ENCODE measurements at regions not wholly inside any gene's neighbourhood (a gene's known extent, or its start where the extent isn't known, plus 50 kb on each side); places are given as distances from the start of the nearest gene placed in this dataset.

GRCh38 chr11:111001986-111002611, 243.4 kb upstream of the POU2AF2 start:
- TF ChIP-seq YY1 (IDR thresholded peaks at IDR 0.05; ENCODE audit: low read depth) = no peak
- no peak for TF ChIP-seq CREB1 (IDR thresholded peaks at IDR 0.05; ENCODE audit: low read depth)
- TF ChIP-seq RAD21 (IDR thresholded peaks at IDR 0.05; ENCODE audit: low read depth) = no peak
- TF ChIP-seq REST (IDR thresholded peaks at IDR 0.05; ENCODE audit: low read depth) = no peak
- no peak for TF ChIP-seq EP300 (IDR thresholded peaks at IDR 0.05; ENCODE audit: borderline replicate concordance)
- no peak for TF ChIP-seq TAF1 (IDR thresholded peaks at IDR 0.05; ENCODE audit: low read depth)
- TF ChIP-seq EGR1 (IDR thresholded peaks at IDR 0.05) = no peak
- TF ChIP-seq CEBPB (IDR thresholded peaks at IDR 0.05) = no peak
- TF ChIP-seq FOXM1 (IDR thresholded peaks at IDR 0.05; ENCODE audit: borderline replicate concordance, low read depth) = no peak
- no peak for TF ChIP-seq TEAD4 (IDR thresholded peaks at IDR 0.05)

GRCh38 chr11:111001081-111001430, 244.5 kb upstream of the POU2AF2 start:
- TF ChIP-seq TAF1 (IDR thresholded peaks at IDR 0.05; ENCODE audit: low read depth) = no peak
- TF ChIP-seq ZBTB7A (IDR thresholded peaks at IDR 0.05; ENCODE audit: low read depth) = no peak
- no peak for TF ChIP-seq TCF12 (IDR thresholded peaks at IDR 0.05; ENCODE audit: low read depth)
- no peak for TF ChIP-seq MAX (IDR thresholded peaks at IDR 0.05)
- no peak for TF ChIP-seq EGR1 (IDR thresholded peaks at IDR 0.05)
- no peak for TF ChIP-seq YY1 (IDR thresholded peaks at IDR 0.05; ENCODE audit: low read depth)
- TF ChIP-seq REST (IDR thresholded peaks at IDR 0.05; ENCODE audit: low read depth) = no peak

GRCh38 chr11:111000400-111001080, 245.0 kb upstream of the POU2AF2 start:
- no peak for TF ChIP-seq ZBTB7A (IDR thresholded peaks at IDR 0.05; ENCODE audit: low read depth)
- no peak for TF ChIP-seq YY1 (IDR thresholded peaks at IDR 0.05; ENCODE audit: low read depth)

- TF ChIP-seq YY1 (IDR thresholded peaks at IDR 0.05; ENCODE audit: low read depth) = no peak
- no peak for TF ChIP-seq RAD21 (IDR thresholded peaks at IDR 0.05; ENCODE audit: low read depth)
- no peak for TF ChIP-seq EP300 (IDR thresholded peaks at IDR 0.05; ENCODE audit: borderline replicate concordance)
- TF ChIP-seq TAF1 (IDR thresholded peaks at IDR 0.05; ENCODE audit: low read depth) = no peak
- TF ChIP-seq TCF12 (IDR thresholded peaks at IDR 0.05; ENCODE audit: low read depth) = no peak
- TF ChIP-seq FOXM1 (IDR thresholded peaks at IDR 0.05; ENCODE audit: borderline replicate concordance, low read depth) = no peak
- no peak for TF ChIP-seq USF1 (IDR thresholded peaks at IDR 0.05)
- TF ChIP-seq TEAD4 (IDR thresholded peaks at IDR 0.05) = no peak
- no peak for TF ChIP-seq MAX (IDR thresholded peaks at IDR 0.05)
- no peak for TF ChIP-seq CEBPB (IDR thresholded peaks at IDR 0.05)
- no peak for TF ChIP-seq NFIC (IDR thresholded peaks at IDR 0.05)
- no peak for TF ChIP-seq EGR1 (IDR thresholded peaks at IDR 0.05)
- TF ChIP-seq ZBTB7A (IDR thresholded peaks at IDR 0.05; ENCODE audit: low read depth) = no peak
- TF ChIP-seq CREB1 (IDR thresholded peaks at IDR 0.05; ENCODE audit: low read depth) = no peak
- TF ChIP-seq REST (IDR thresholded peaks at IDR 0.05; ENCODE audit: low read depth) = no peak
These were observed 253.0 kb upstream of the POU2AF2 start for GRCh38 chr11:110992481-110992880.

All from Ishikawa (cell line).